NCI-H345 treated with DMSO at 0.1 percent for 48 hours (cell line): ENCODE measurements at regions not wholly inside any gene's neighbourhood (a gene's known extent, or its start where the extent isn't known, plus 50 kb on each side); places are given as distances from the start of the nearest gene placed in this dataset.
A peak's percentile ranks its signal among the peaks of the same experiment; 100 is the strongest.

Experiments used
- DNase-seq: peaks from one replicate; lab custom pipeline; 2025; ENCODE audit not compliant: unreplicated experiment; lab: John Stamatoyannopoulos, UW

GRCh38 chrX:30504309-30504708 lies 73.3 kb downstream of the TASL start:
- peak; percentile 34 for DNase-seq

GRCh38 chrX:30495468-30495867 lies 82.1 kb downstream of the TASL start:
- no peak for DNase-seq

- DNase-seq = no peak
Observed at GRCh38 chrX:30493348-30493747, 84.2 kb downstream of the TASL start.

- DNase-seq = no peak
Observed at GRCh38 chrX:30489323-30489722, 88.2 kb downstream of the TASL start.

- DNase-seq = peak; percentile 9
Observed at GRCh38 chrX:30488092-30488491, 89.5 kb downstream of the TASL start.

DNA sequence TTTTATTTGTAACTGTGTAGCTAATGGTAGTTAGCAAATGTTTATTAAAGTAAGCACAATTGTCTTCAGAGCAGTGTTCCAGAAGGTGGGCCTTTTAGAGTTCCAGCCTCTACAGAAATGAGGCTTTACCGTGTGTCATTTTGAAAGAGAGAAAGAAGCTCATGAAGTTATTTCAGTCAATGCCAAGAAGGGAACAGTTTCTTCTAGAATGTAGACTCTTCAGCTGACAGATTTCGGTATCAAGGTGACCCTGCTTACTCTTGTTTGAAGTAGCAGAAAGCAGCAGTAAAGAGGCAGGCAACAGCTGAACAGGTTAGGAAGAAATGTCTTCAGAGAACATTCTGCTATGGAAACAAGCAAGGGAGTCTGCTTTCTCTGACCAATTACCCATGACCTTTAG lies 93.6 kb downstream of the TASL start:
- no peak for DNase-seq

GRCh38 chrX:30468471-30468870 lies 109.1 kb downstream of the TASL start:
- no peak for DNase-seq
